ENCODE measurements at regions not wholly inside any gene's neighbourhood (a gene's known extent, or its start where the extent isn't known, plus 50 kb on each side); places are given as distances from the start of the nearest gene placed in this dataset.

- Histone ChIP-seq H2AK9ac (replicated peaks; ENCODE audit: low read depth, low read length, poor library complexity) (no peak overlapping the region), H3K79me1 (ENCODE audit: low read depth in 1 of 2, low read length in 2 of 2) (no peaks in the 10 kb centered on the region), H3K27me3 (ENCODE audit: control insufficient read depth, insufficient read depth, low read length) (no peaks in the 10 kb centered on the region), H4K20me1 (ENCODE audit: insufficient read depth, low read length) (no peaks in the 10 kb centered on the region), H2AK5ac (ENCODE audit: low read depth, low read length) (no peak overlapping the region), H3K4me2 (ENCODE audit: low read depth, low read length) (no peak overlapping the region), H2BK20ac (ENCODE audit: low read depth, low read length) (no peak overlapping the region), H3K4me1 (ENCODE audit: control insufficient read depth, insufficient read depth, low read length) (no peaks in the 10 kb centered on the region), H3K9me3 (ENCODE audit: control insufficient read depth, insufficient read depth, low read length) (no peaks in the 10 kb centered on the region), H2BK15ac (ENCODE audit: low read depth, low read length) (no peak overlapping the region), H4K91ac (ENCODE audit: insufficient read depth, low read depth, low read length) (no peak overlapping the region), H3K36me3 (ENCODE audit: control insufficient read depth, insufficient read depth, low read length) (no peaks in the 10 kb centered on the region), H2BK5ac (ENCODE audit: low read depth, low read length, poor library complexity, severe bottlenecking) (no peak overlapping the region), H3K27ac (ENCODE audit: insufficient read depth, low read length) (no peak overlapping the region), H2BK120ac (ENCODE audit: low read depth, low read length) (no peak overlapping the region), H4K8ac (ENCODE audit: low read depth in 2 of 2, low read length in 2 of 2) (no peak overlapping the region), H3K18ac (ENCODE audit: low read depth, low read length) (no peak overlapping the region), H3K4ac (ENCODE audit: low read depth, low read length) (no peak overlapping the region), H4K5ac (ENCODE audit: low read depth, low read length) (no peak overlapping the region), H3K4me3 (ENCODE audit: insufficient read depth, low read depth, low read length) (no peak overlapping the region), H3K56ac (ENCODE audit: extremely low read depth, insufficient read depth, low read length) (no peak overlapping the region), H3K9me1 (ENCODE audit: insufficient read depth, low read length) (no peaks in the 10 kb centered on the region), H3K23ac (ENCODE audit: low read depth, low read length) (no peak overlapping the region), H2AFZ (replicated peaks; ENCODE audit: low read length, poor library complexity) (no peak overlapping the region), H3K14ac (replicated peaks; ENCODE audit: low read depth, low read length) (no peak overlapping the region), H3K9ac (ENCODE audit: low read depth, low read length) (no peak overlapping the region)
- dilution Hi-C loops (cut with HindIII; ENCODE audit: low sequenced_read_pairs, unreplicated experiment) (no loop called here), intact Hi-C loops (cut with micrococcal nuclease) (loop anchor here (10.0 kb wide), 1 partner anchor 156 kb away; no protein-coding TSS in a partner anchor), in situ Hi-C loops (cut with MboI; ENCODE audit: low sequenced_read_pairs) (no loop called here)
- no TSS peak for BruUV-seq (replicated peaks)
- POLR2A ChIA-PET (ENCODE audit: unreplicated experiment) = no interaction called here
- CTCF ChIA-PET = interaction anchor here (1.2 kb wide), 1 partner anchor 31 kb away, joined by 3 read pairs; no protein-coding TSS in a partner anchor
- no peak for DNase-seq
- TF ChIP-seq MAZ (IDR thresholded peaks at IDR 0.05; ENCODE audit: borderline replicate concordance, low read depth, low read length) = no peak
- no peak for ATAC-seq (ENCODE audit: low read depth)
- no CpG with 5 or more reads among the region's 5 CpGs for WGBS, 2 experiments (ENCODE audit: extremely low coverage in 2 of 2, insufficient read length in 1 of 2)
Observed at GRCh38 chr7:26508917-26509316, 217.3 kb downstream of the SNX10 start.
